Right lobe of liver (tissue), 6 donors: ENCODE measurements at regions not wholly inside any gene's neighbourhood (a gene's known extent, or its start where the extent isn't known, plus 50 kb on each side); places are given as distances from the start of the nearest gene placed in this dataset.

Source experiments
- ATAC-seq, 4 donors: fragments of 200-7000 bp; cut with Tn5 transposase; one replicate each; pipeline ENCODE4 v1.9.1; 2020; ENCODE audit warnings: mild to moderate bottlenecking in 4 of 4, moderate library complexity in 4 of 4
- DNase-seq, 3 donors: peaks; one replicate each; pipeline ENCODE4 v3.0.0-alpha.2; 2020
- H3K27ac ChIP-seq, 3 donors: fragments of 200-600 bp; one replicate each; pipeline ENCODE4 v1.8.0; 2022
- H3K27me3 ChIP-seq, 2 donors: fragments of 200-600 bp; one replicate each; pipeline ENCODE4 v1.8.0; 2022
- H3K36me3 ChIP-seq, 4 donors: fragments of 200-600 bp; sonication (generic) in 1 of 4; one replicate each; pipeline versions ENCODE4 v1.5.1 to v1.8.0; 2017 to 2022; ENCODE audit warnings: control low read depth in 1 of 4
- H3K4me1 ChIP-seq, 4 donors: fragments of 200-600 bp; sonication (generic) in 1 of 4; one replicate each; pipeline versions ENCODE4 v1.5.1 to v1.8.0; 2017 to 2022; ENCODE audit warnings: control low read depth in 1 of 4
- H3K4me3 ChIP-seq, 3 donors: fragments of 200-600 bp; one replicate each; pipeline ENCODE4 v1.8.0; 2022
- H3K9me3 ChIP-seq, 4 donors: fragments of 200-600 bp; sonication (generic) in 1 of 4; one replicate each; pipeline versions ENCODE4 v1.5.1 to v1.8.0; 2017 to 2022; ENCODE audit warnings: control low read depth in 1 of 4
- CTCF ChIP-seq, 4 donors: fragments of 200-600 bp in 3 of 4; fragments of 450-650 bp in 1 of 4; IDR thresholded peaks; one replicate each; pipeline versions ENCODE4 v1.5.1 to v1.8.0; 2016 to 2022; ENCODE audit warnings: antibody characterized with exemption in 4 of 4, mild to moderate bottlenecking in 2 of 4
- POLR2A ChIP-seq: fragments of 450-650 bp; IDR thresholded peaks from one replicate; pipeline ENCODE4 v1.6.1; 2017; ENCODE audit warnings: antibody characterized with exemption, mild to moderate bottlenecking
- WGBS: methylation state at CpG from one replicate; pipeline ENCODE4 v1.1.6; 2018; ENCODE audit warnings: low coverage, low lambda C conversion rate; ENCODE audit not compliant: insufficient coverage; ENCODE audit errors: missing lambda C conversion rate; 5-methylcytosine and 5-hydroxymethylcytosine counted together
- intact Hi-C, 2 donors: fragments of 100-400 bp; cut with DNase I; formaldehyde crosslinking; loops; one replicate each; pipeline versions ENCODE4 v1.11.2 to v1.14.1; 2022
- donor health status: DM: no; HTN: yes; CAD: no.
- donor health status: DM: no; HTN: no; CAD: no.
- donor health status: DM: no; HTN: no; CAD: no.
- donor health status: DM: no; HTN: yes; CAD: no.
- donor health status: DM: no; HTN: yes; CAD: no.

GRCh38 chr20:12641619-12642018 lies 367.2 kb upstream of the SPTLC3 start:
- H3K4me1 ChIP-seq: peaks cover 0 to 6% (median 0%) of the 10 kb centered on the region in 4 donors
- intact Hi-C loops: no loop called here
- 55% methylated on average over 4 of the region's 4 CpGs for WGBS
- TF ChIP-seq POLR2A: no peak
- TF ChIP-seq CTCF (IDR thresholded peaks at IDR 0.05): no peak
- no peaks in the 10 kb centered on the region for H3K9me3 ChIP-seq
- no peaks in the 10 kb centered on the region for H3K27me3 ChIP-seq
- ATAC-seq (no peak), DNase-seq (no peak)
- no peak overlapping the region for H3K27ac ChIP-seq
- no peak overlapping the region for H3K4me3 ChIP-seq
- H3K36me3 ChIP-seq: no peaks in the 10 kb centered on the region

GRCh38 chr20:12644461-12644860 lies 364.3 kb upstream of the SPTLC3 start:
- Histone ChIP-seq H3K4me3 (no peak overlapping the region), H3K27ac (peak overlapping the region in 1 of 3 donors; percentile 21), H3K9me3 (no peaks in the 10 kb centered on the region), H3K4me1 (peaks cover 0 to 6% (median 0%) of the 10 kb centered on the region in 4 donors), H3K27me3 (no peaks in the 10 kb centered on the region), H3K36me3 (no peaks in the 10 kb centered on the region)
- peak; percentile 88 to 95 (median 90) for ATAC-seq
- DNase-seq: no peak
- TF ChIP-seq POLR2A (no peak), CTCF (IDR thresholded peaks at IDR 0.05) (no peak)
- intact Hi-C loops: no loop called here
- 45% methylated on average over 2 of the region's 2 CpGs for WGBS

GRCh38 chr20:12649234-12649633 lies 359.5 kb upstream of the SPTLC3 start:
- H3K36me3 ChIP-seq: no peaks in the 10 kb centered on the region
- no peaks in the 10 kb centered on the region for H3K9me3 ChIP-seq
- H3K27me3 ChIP-seq: no peaks in the 10 kb centered on the region
- intact Hi-C loops: no loop called here
- no peak overlapping the region for H3K27ac ChIP-seq
- H3K4me3 ChIP-seq: no peak overlapping the region
- TF ChIP-seq POLR2A: no peak
- TF ChIP-seq CTCF (IDR thresholded peaks at IDR 0.05): no peak
- ATAC-seq (no peak), DNase-seq (no peak)
- 58% methylated on average over 2 of the region's 2 CpGs for WGBS
- peaks cover 0 to 6% (median 0%) of the 10 kb centered on the region in 4 donors for H3K4me1 ChIP-seq

- no peak overlapping the region for H3K4me3 ChIP-seq
- no peaks in the 10 kb centered on the region for H3K27me3 ChIP-seq
- no peak for TF ChIP-seq POLR2A
- no peak for TF ChIP-seq CTCF (IDR thresholded peaks at IDR 0.05)
- intact Hi-C loops: no loop called here
- no peaks in the 10 kb centered on the region for H3K36me3 ChIP-seq
- DNase-seq (no peak), ATAC-seq (no peak)
- H3K27ac ChIP-seq: no peak overlapping the region
- no peaks in the 10 kb centered on the region for H3K4me1 ChIP-seq
- H3K9me3 ChIP-seq: no peaks in the 10 kb centered on the region
Measured at GRCh38 chr20:12653642-12654041, 355.1 kb upstream of the SPTLC3 start.

GRCh38 chr20:12659942-12660341 lies 348.8 kb upstream of the SPTLC3 start:
- no peaks in the 10 kb centered on the region for H3K9me3 ChIP-seq
- TF ChIP-seq CTCF (IDR thresholded peaks at IDR 0.05) (no peak), POLR2A (no peak)

More at GRCh38 chr20:12659942-12660341, 348.8 kb upstream of the SPTLC3 start:
- 83% methylated on average over 1 of the region's 1 CpG for WGBS
- intact Hi-C loops: no loop called here
- Histone ChIP-seq H3K4me1 (no peaks in the 10 kb centered on the region), H3K4me3 (no peak overlapping the region), H3K27ac (no peak overlapping the region), H3K27me3 (no peaks in the 10 kb centered on the region), H3K36me3 (no peaks in the 10 kb centered on the region)
- no peak for ATAC-seq
- DNase-seq: no peak
